KMS-11 (cell line): ENCODE measurements at regions not wholly inside any gene's neighbourhood (a gene's known extent, or its start where the extent isn't known, plus 50 kb on each side); places are given as distances from the start of the nearest gene placed in this dataset.

Experiments used
- H2AFZ ChIP-seq: fragments of 200-600 bp; sonication (generic); 2 replicates; pipeline ENCODE4 v1.6.1; 2016; ENCODE audit warnings: antibody characterized with exemption, mixed run types, low read depth
- H3K27ac ChIP-seq: fragments of 200-600 bp; sonication (generic); 2 replicates; pipeline ENCODE4 v1.6.1; 2016; ENCODE audit warnings: mild to moderate bottlenecking, mixed run types
- H3K27me3 ChIP-seq: fragments of 200-600 bp; sonication (generic); 2 replicates; pipeline ENCODE4 v1.6.1; 2017; ENCODE audit warnings: mild to moderate bottlenecking, low read depth, mixed run types, moderate library complexity; ENCODE audit not compliant: insufficient read depth
- H3K36me3 ChIP-seq: fragments of 200-600 bp; sonication (generic); 2 replicates; pipeline ENCODE4 v1.6.1; 2017; ENCODE audit warnings: mild to moderate bottlenecking, mixed run types; ENCODE audit not compliant: insufficient read depth
- H3K4me1 ChIP-seq: fragments of 200-600 bp; sonication (generic); 2 replicates; pipeline ENCODE4 v1.6.1; 2016; ENCODE audit warnings: mild to moderate bottlenecking, low read depth, mixed run types; ENCODE audit not compliant: poor library complexity, severe bottlenecking
- H3K4me2 ChIP-seq: fragments of 200-600 bp; sonication (generic); 2 replicates; pipeline ENCODE4 v1.7.0; 2016; ENCODE audit warnings: mild to moderate bottlenecking, mixed run types
- H3K4me3 ChIP-seq: fragments of 200-600 bp; sonication (generic); IDR thresholded peaks from 2 replicates; pipeline ENCODE4 v1.6.1; 2017; ENCODE audit warnings: low read depth, low read length, mixed read lengths; ENCODE audit not compliant: insufficient read depth
- H3K79me2 ChIP-seq: fragments of 200-600 bp; sonication (generic); 2 replicates; pipeline ENCODE4 v1.6.1; 2016; ENCODE audit warnings: low read depth, mixed run types; ENCODE audit not compliant: insufficient read depth
- H3K9ac ChIP-seq: fragments of 200-600 bp; sonication (generic); 2 replicates; pipeline ENCODE4 v1.6.1; 2016; ENCODE audit warnings: mild to moderate bottlenecking, mixed run types
- H4K20me1 ChIP-seq: fragments of 200-600 bp; sonication (generic); 2 replicates; pipeline ENCODE4 v1.6.1; 2016; ENCODE audit warnings: mild to moderate bottlenecking, mixed run types; ENCODE audit not compliant: insufficient read depth
- TF ChIP-seq, protein P1 (sequence below): fragments of 200-600 bp; sonication (generic); conservative IDR thresholded peaks from 2 replicates; pipeline ENCODE4 v1.6.1; 2017; ENCODE audit warnings: low read depth, mild to moderate bottlenecking, antibody characterized with exemption, low read length, moderate library complexity, mixed read lengths

DNA sequence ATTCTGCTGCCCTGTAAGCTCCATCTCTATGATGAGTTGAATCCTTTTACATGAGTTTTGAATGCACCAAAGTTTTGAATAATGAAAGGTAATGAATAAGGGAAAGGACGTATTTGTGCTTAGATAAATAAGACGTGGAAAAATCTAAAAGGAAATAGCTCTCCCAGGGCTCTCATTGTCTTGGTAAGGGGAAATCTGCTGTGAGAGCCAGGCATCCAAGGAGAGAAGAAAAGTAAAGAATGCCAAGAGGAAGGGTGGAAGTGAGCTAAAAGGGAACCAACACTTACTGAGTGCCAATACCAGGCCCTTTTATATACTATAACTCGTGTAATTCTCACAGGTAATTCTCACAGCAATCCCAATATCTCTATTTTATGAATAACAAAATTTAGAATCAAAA is 62.6 kb upstream of the KLHL13 start:
- Histone ChIP-seq H3K9ac (no peak overlapping the region), H3K36me3 (no peaks in the 10 kb centered on the region), H3K27ac (no peak overlapping the region), H3K4me3 (no peak overlapping the region), H2AFZ (no peak overlapping the region), H3K4me2 (no peak overlapping the region), H3K79me2 (no peaks in the 10 kb centered on the region), H3K27me3 (no peaks in the 10 kb centered on the region), H3K4me1 (no peaks in the 10 kb centered on the region), H4K20me1 (no peaks in the 10 kb centered on the region)
- TF ChIP-seq, protein P1, sequence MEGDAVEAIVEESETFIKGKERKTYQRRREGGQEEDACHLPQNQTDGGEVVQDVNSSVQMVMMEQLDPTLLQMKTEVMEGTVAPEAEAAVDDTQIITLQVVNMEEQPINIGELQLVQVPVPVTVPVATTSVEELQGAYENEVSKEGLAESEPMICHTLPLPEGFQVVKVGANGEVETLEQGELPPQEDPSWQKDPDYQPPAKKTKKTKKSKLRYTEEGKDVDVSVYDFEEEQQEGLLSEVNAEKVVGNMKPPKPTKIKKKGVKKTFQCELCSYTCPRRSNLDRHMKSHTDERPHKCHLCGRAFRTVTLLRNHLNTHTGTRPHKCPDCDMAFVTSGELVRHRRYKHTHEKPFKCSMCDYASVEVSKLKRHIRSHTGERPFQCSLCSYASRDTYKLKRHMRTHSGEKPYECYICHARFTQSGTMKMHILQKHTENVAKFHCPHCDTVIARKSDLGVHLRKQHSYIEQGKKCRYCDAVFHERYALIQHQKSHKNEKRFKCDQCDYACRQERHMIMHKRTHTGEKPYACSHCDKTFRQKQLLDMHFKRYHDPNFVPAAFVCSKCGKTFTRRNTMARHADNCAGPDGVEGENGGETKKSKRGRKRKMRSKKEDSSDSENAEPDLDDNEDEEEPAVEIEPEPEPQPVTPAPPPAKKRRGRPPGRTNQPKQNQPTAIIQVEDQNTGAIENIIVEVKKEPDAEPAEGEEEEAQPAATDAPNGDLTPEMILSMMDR, result no peak

DNA sequence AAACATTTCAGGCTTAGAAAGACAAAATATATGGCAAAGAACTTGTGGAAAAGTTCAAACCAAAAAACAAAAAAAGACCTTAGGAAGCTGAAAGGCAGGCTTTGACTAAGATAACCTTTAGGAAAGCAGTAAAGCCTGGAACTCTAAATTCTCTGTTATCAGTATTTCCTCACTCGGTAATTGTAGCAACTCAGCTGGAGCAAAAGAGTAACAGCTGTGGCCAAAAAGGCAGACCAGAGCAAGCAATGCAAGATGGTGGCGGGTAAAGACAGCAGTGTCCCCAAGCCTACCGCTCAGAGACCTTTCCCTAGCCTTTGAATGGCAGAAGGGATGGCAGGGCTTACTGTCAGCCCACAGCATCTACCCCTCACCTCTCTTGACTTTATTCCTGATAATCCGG is 63.1 kb upstream of the KLHL13 start:
- no peak overlapping the region for H3K4me2 ChIP-seq

DNA sequence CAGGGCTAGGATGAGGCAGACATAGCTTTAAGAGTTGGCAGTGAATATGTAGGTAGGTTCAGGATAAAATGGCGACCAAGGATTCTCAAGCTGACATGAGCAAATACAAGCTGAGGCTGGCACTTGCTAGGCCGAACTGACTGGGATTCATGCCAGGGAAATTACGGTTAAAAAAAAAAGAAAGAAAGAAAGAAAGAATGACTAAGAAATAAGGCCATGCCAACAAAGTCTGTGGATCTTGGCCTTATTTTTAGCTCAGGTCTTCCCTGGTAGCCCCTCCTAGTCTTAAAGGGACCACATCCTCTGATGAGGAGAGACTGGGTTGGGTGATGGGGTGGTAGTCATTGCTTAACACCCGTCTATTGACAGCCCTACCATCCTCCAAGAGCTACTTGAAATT is 64.4 kb upstream of the KLHL13 start:
- Histone ChIP-seq H3K79me2 (no peaks in the 10 kb centered on the region), H3K4me2 (no peak overlapping the region), H3K27ac (no peak overlapping the region), H3K4me1 (no peaks in the 10 kb centered on the region), H4K20me1 (no peaks in the 10 kb centered on the region), H3K4me3 (no peak overlapping the region), H3K9ac (no peak overlapping the region), H3K36me3 (no peaks in the 10 kb centered on the region), H3K27me3 (no peaks in the 10 kb centered on the region), H2AFZ (no peak overlapping the region)
- TF ChIP-seq, protein P1, result no peak

More for the DNA sequence above, 63.1 kb upstream of the KLHL13 start:
- TF ChIP-seq, protein P1, result no peak
- H3K27me3 ChIP-seq, result no peaks in the 10 kb centered on the region
- H3K36me3 ChIP-seq, result no peaks in the 10 kb centered on the region
- H3K9ac ChIP-seq, result no peak overlapping the region
- H3K79me2 ChIP-seq, result no peaks in the 10 kb centered on the region
- no peak overlapping the region for H3K27ac ChIP-seq
- no peak overlapping the region for H3K4me3 ChIP-seq
- no peak overlapping the region for H2AFZ ChIP-seq
- H3K4me1 ChIP-seq, result no peaks in the 10 kb centered on the region
- H4K20me1 ChIP-seq, result no peaks in the 10 kb centered on the region

DNA sequence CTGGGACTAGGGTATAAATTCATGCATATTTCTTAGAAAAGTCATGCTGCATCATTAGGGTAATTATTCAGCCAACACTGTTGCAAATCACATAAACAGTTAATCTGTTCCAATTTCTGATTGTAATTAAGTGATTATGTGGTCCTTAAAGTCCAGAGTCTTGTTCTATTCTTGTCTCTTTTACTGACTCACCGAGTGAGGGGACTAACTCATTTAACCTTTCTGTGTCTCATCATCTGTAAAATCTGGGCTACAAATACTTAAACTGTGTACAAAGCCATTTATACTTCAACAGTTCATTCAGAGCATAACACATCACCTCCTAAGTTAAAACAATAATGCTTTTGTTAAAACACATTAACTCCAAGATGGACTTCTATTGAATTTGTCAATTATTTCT is 65.4 kb upstream of the KLHL13 start:
- no peaks in the 10 kb centered on the region for H3K36me3 ChIP-seq
- H3K27me3 ChIP-seq, result no peaks in the 10 kb centered on the region
- no peak overlapping the region for H3K4me2 ChIP-seq
- no peaks in the 10 kb centered on the region for H3K4me1 ChIP-seq
- no peaks in the 10 kb centered on the region for H4K20me1 ChIP-seq
- H2AFZ ChIP-seq, result no peak overlapping the region
- H3K4me3 ChIP-seq, result no peak overlapping the region
- TF ChIP-seq, protein P1, result no peak
- H3K27ac ChIP-seq, result no peak overlapping the region
- no peak overlapping the region for H3K9ac ChIP-seq
- H3K79me2 ChIP-seq, result no peaks in the 10 kb centered on the region
